ENCODE measurements at regions not wholly inside any gene's neighbourhood (a gene's known extent, or its start where the extent isn't known, plus 50 kb on each side); places are given as distances from the start of the nearest gene placed in this dataset.

GRCh38 chr12:91852634-91853033, 293.0 kb downstream of the BTG1 start:
- H3K4me2 ChIP-seq (ENCODE audit: low read length): no peak overlapping the region
- H3K27me3 ChIP-seq (ENCODE audit: insufficient read depth, low read length): no peaks in the 10 kb centered on the region
- H3F3A ChIP-seq (ENCODE audit: insufficient read depth, low read length): no peaks in the 10 kb centered on the region
- H3K9me2 ChIP-seq (ENCODE audit: low read depth, low read length): no peaks in the 10 kb centered on the region
- no peaks in the 10 kb centered on the region for H4K20me1 ChIP-seq (ENCODE audit: insufficient read depth, low read length)
- no peak for TF ChIP-seq EZH2 (IDR thresholded peaks at IDR 0.05; ENCODE audit: borderline replicate concordance, low read length)
- no peak for TF ChIP-seq CTCF (IDR thresholded peaks at IDR 0.05; ENCODE audit: low read length)
- no peak overlapping the region for H3K9ac ChIP-seq (ENCODE audit: low read length)
- H3K27ac ChIP-seq (ENCODE audit: low read depth, low read length, poor library complexity, severe bottlenecking): no peak overlapping the region
- no peaks in the 10 kb centered on the region for H3K36me3 ChIP-seq (ENCODE audit: insufficient read depth, low read length)
- no peak overlapping the region for H2AFZ ChIP-seq (ENCODE audit: low read length)
- H3K9me3 ChIP-seq (ENCODE audit: low read length): no peaks in the 10 kb centered on the region
- no peak overlapping the region for H3K4me3 ChIP-seq (ENCODE audit: low read depth, low read length, poor library complexity, severe bottlenecking)
- H3K79me2 ChIP-seq (ENCODE audit: insufficient read depth, low read length): no peaks in the 10 kb centered on the region
- no peaks in the 10 kb centered on the region for H3K4me1 ChIP-seq (ENCODE audit: insufficient read depth, low read length, severe bottlenecking)

- Histone ChIP-seq H2AFZ (ENCODE audit: low read length) (no peak overlapping the region), H3K27me3 (ENCODE audit: insufficient read depth, low read length) (no peaks in the 10 kb centered on the region), H3K4me3 (ENCODE audit: low read depth, low read length, poor library complexity, severe bottlenecking) (no peak overlapping the region)
Measured at GRCh38 chr12:91851741-91852477, 293.7 kb downstream of the BTG1 start.

GRCh38 chr12:91846466-91847055, 299.1 kb downstream of the BTG1 start:
- H3K27me3 ChIP-seq (ENCODE audit: insufficient read depth, low read length): no peaks in the 10 kb centered on the region
- H3K27ac ChIP-seq (ENCODE audit: low read depth, low read length, poor library complexity, severe bottlenecking): no peak overlapping the region
- H3F3A ChIP-seq (ENCODE audit: insufficient read depth, low read length): no peaks in the 10 kb centered on the region
- no peak overlapping the region for H3K4me3 ChIP-seq (ENCODE audit: low read depth, low read length, poor library complexity, severe bottlenecking)
- no peak overlapping the region for H2AFZ ChIP-seq (ENCODE audit: low read length)
- H3K4me1 ChIP-seq (ENCODE audit: insufficient read depth, low read length, severe bottlenecking): no peaks in the 10 kb centered on the region
- TF ChIP-seq CTCF (IDR thresholded peaks at IDR 0.05; ENCODE audit: low read length): no peak
- TF ChIP-seq EZH2 (IDR thresholded peaks at IDR 0.05; ENCODE audit: borderline replicate concordance, low read length): no peak
- H4K20me1 ChIP-seq (ENCODE audit: insufficient read depth, low read length): no peaks in the 10 kb centered on the region
- H3K9me2 ChIP-seq (ENCODE audit: low read depth, low read length): no peaks in the 10 kb centered on the region
- no peaks in the 10 kb centered on the region for H3K36me3 ChIP-seq (ENCODE audit: insufficient read depth, low read length)
- no peaks in the 10 kb centered on the region for H3K9me3 ChIP-seq (ENCODE audit: low read length)
- no peak overlapping the region for H3K4me2 ChIP-seq (ENCODE audit: low read length)
- no peak overlapping the region for H3K9ac ChIP-seq (ENCODE audit: low read length)
- no peaks in the 10 kb centered on the region for H3K79me2 ChIP-seq (ENCODE audit: insufficient read depth, low read length)

More at GRCh38 chr12:91851741-91852477, 293.7 kb downstream of the BTG1 start:
- Histone ChIP-seq H3F3A (ENCODE audit: insufficient read depth, low read length) (no peaks in the 10 kb centered on the region), H3K9me3 (ENCODE audit: low read length) (no peaks in the 10 kb centered on the region), H3K27ac (ENCODE audit: low read depth, low read length, poor library complexity, severe bottlenecking) (no peak overlapping the region), H3K9ac (ENCODE audit: low read length) (no peak overlapping the region), H3K4me2 (ENCODE audit: low read length) (no peak overlapping the region), H3K79me2 (ENCODE audit: insufficient read depth, low read length) (no peaks in the 10 kb centered on the region), H3K4me1 (ENCODE audit: insufficient read depth, low read length, severe bottlenecking) (no peaks in the 10 kb centered on the region), H3K36me3 (ENCODE audit: insufficient read depth, low read length) (no peaks in the 10 kb centered on the region), H4K20me1 (ENCODE audit: insufficient read depth, low read length) (no peaks in the 10 kb centered on the region), H3K9me2 (ENCODE audit: low read depth, low read length) (no peaks in the 10 kb centered on the region)
- TF ChIP-seq CTCF (IDR thresholded peaks at IDR 0.05; ENCODE audit: low read length) (no peak), EZH2 (IDR thresholded peaks at IDR 0.05; ENCODE audit: borderline replicate concordance, low read length) (no peak)
